Testis (tissue), 2 donors: ENCODE measurements at regions not wholly inside any gene's neighbourhood (a gene's known extent, or its start where the extent isn't known, plus 50 kb on each side); places are given as distances from the start of the nearest gene placed in this dataset.

Source experiments
- CTCF ChIP-seq, 3 experiments: fragments of 450-650 bp in 2 of 3; fragments of 200-600 bp in 1 of 3; sonication (generic) in 1 of 3; IDR thresholded peaks; one replicate each; pipeline ENCODE4 v1.5.1; 2016 to 2019; ENCODE audit warnings: antibody characterized with exemption in 3 of 3, mild to moderate bottlenecking in 2 of 3, moderate library complexity in 1 of 3
- POLR2A ChIP-seq: fragments of 450-650 bp; IDR thresholded peaks from one replicate; pipeline ENCODE4 v1.6.1; 2017; ENCODE audit warnings: antibody characterized with exemption, mild to moderate bottlenecking, moderate library complexity

DNA sequence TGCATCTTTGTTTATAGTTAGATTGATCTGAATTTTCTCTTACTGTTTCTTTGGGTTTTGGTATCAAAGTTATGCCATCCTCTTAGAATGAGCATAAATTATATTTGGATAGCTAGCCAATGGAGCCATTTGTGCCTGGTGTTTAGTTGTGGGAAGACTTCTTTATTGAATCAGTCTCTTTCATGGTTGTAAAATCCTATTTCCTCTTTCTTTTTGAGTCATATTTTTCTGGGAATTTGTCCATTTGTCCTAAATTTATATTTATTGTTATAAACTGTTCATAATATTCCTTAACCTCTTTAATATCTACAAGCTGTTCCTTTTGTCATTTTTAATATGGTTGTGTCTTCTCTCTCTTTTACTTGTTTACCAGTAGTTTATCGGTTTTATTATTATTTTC lies 462.5 kb downstream of the AEBP2 start:
- no peak for TF ChIP-seq CTCF (IDR thresholded peaks at IDR 0.05)
- TF ChIP-seq POLR2A = no peak
